GM19238 (cell line): ENCODE measurements at regions not wholly inside any gene's neighbourhood (a gene's known extent, or its start where the extent isn't known, plus 50 kb on each side); places are given as distances from the start of the nearest gene placed in this dataset.
"Not testable (repeated sequence)": the region's sequence is repeated elsewhere in the genome, so short reads cannot be mapped to it uniquely, and the experiment has no call there.

Experiments
- DNase-seq: peaks from one replicate; pipeline ENCODE4 v3.0.0; 2011; ENCODE audit warnings: low spot score; ENCODE audit not compliant: insufficient read length

DNA sequence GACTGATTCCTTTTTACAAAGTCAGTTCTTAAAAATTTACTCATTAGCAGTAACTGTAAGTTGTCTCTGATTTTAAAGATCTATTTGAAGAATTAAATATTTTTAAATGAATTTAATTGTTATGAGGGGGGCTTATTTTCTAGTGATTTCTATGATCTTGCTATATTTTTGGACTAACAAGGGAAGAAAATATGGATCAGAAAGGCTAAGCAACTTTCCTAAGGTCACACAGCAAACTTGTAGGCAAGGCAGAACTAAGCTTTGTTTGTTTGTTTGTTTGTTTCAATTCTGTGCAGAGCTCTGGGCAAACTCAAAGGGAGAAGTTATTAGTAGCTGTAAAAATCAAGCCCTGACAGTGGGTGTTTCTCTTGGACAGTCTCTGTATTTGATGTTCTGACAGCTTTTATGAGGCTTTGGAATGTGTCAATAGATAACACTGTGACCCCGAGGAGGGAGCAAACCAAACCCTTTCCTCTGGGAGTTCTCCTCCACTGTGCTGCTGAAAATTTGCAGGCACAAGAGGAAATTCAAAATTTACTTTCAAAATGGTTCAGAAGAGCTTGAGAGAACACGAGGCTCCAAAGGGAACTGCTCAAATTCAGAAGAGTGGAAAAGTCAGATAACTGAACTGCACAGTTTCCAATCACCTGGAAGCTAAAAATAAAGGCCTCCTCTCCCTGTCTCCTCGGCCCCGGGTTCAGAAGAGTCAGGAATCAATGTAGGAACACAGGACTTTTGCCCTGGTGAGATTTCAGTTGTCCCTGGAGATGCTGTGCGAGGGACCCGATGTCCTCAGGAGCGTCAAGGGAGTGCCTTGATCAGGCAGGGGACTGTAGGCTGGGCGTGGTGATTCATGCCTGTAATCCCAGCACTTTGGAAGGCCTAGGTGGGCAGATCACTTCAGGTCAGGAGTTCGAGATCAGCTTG is 325.7 kb downstream of the GATA3 start:
- no peak for DNase-seq

DNA sequence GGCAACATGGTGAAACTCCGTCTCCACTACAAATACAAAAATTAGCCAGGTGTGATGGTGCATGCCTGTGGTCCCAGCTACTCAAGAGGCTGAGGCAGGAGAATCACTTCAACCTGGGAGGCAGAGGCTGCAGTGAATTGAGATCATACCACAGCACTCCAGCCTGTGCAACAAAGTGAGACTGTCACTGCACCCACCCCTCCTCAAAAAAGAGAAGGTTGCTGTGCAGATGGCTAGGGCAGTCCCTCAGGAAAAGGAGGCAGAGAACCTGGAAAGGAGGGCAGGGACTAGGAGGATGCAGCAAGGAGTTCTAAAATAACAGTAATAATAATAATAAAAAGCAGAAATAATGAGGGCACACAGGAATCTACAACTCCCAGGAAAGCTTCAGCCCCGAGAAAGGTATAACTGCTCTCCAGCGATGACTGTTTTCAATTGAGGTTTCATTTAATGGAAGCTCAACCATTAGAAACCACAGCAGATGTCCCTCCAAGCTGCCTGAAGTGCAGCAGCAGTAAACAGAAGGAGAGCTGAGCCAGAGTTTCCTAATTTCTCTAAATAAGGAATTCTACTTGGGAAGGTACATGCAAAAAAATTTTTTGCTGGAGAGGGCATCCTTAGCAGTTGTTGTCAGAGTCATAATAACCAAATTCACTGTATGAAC is 326.5 kb downstream of the GATA3 start:
- no peak for DNase-seq

GRCh38 chr10:8386781-8387180 is 332.3 kb downstream of the GATA3 start:
- DNase-seq = no peak

DNA sequence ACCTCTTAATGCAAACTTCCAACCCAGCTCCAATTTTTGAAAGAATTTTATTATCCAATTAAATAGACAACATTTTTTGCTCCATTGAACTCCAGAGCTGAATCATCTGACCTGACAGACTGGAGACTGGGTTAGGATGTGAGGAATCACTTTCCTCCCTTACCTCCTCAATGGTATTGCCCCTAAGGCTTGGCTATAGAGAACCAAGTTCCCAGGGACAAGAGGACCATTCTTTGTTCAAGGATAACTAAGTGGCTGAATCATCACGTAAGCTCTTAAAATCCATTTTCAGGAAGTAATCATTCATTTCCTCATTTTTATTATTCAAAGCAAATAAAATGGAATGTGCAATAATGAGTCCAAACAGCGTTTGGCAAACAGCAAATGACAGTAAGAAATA is 335.1 kb downstream of the GATA3 start:
- DNase-seq = no peak

DNA sequence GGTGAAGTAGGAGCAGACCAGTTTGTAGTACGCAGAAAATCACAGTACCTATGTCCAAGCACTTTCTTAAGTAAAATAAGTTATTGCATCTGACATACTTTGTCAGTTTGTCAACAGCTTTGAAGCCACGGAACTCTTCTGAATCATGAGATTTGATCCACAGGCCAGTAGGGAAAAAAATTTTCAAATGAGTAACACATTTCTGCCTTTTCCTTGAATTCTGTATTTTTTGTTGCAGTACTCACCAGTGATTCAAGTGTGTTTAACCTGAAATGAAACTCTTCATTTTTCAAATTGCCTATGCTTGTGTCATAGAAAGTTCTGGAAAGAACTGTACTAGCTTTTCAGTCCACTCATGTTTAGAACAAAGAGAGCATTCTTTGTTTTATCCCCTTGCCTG is 337.7 kb downstream of the GATA3 start:
- DNase-seq = no peak

DNA sequence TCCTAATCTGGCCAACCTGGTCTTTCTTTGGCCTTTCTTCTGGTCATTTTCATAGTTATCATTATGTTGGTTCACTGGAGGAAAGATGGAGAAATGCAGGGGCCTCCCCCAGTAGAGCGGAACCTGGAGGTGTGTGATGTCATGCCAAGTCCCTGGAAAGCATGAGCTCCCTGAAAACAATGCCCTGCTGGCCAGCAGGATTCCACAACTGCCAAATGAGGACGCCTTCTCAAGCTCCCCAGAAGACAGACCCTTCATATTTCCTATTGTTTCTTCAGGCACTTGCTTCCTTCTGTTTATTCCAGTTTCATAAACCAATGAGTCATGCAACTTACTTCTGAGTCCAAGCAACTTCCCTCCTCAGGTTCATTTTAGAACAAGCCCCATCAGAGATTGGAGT is 339.0 kb downstream of the GATA3 start:
- no peak for DNase-seq

DNA sequence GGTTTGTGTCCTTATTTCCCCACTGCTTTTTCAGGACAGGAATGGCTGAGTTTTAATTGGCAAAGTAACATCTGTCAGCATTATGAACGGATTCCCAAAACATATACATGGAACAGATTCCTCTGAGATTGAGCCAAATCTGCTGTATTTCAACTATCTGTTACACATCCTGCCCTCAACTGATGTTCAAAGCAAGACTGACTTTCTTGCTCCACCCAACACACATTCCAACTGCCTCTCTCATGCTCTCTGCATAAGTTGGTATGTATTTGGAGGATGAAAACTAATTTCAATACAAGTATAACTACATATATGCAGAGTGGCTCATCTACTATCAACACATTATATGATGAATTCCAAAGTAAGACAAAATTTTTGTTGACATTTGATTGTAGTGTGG is 342.2 kb downstream of the GATA3 start:
- DNase-seq = no peak

GRCh38 chr10:8398771-8399170 is 344.3 kb downstream of the GATA3 start:
- DNase-seq = no peak

- DNase-seq = no peak
Measured at GRCh38 chr10:8400151-8400550, 345.7 kb downstream of the GATA3 start.

- no peak for DNase-seq
Measured at GRCh38 chr10:8400892-8401291, 346.4 kb downstream of the GATA3 start.

DNA sequence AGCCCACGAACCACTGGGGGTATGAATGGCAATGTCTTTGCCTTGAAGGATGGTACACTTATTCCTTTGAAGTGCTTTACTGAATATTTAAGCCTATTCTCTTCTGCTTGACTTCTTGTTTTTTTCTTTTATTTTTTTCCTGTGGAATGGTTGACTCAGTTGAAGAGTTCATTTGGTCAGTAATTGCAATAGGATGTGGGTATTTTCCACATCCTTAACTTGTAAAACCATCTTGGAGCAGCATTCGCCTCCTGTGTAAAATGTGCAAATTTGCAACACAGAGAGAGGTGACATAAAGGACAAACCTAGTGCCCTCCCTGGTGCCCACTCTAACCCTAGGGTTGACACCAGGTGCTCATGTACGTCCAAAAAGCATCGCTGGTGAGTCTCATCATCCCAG is 347.0 kb downstream of the GATA3 start:
- DNase-seq = no peak

- no peak for DNase-seq
Measured at GRCh38 chr10:8402576-8402975, 348.1 kb downstream of the GATA3 start.

DNA sequence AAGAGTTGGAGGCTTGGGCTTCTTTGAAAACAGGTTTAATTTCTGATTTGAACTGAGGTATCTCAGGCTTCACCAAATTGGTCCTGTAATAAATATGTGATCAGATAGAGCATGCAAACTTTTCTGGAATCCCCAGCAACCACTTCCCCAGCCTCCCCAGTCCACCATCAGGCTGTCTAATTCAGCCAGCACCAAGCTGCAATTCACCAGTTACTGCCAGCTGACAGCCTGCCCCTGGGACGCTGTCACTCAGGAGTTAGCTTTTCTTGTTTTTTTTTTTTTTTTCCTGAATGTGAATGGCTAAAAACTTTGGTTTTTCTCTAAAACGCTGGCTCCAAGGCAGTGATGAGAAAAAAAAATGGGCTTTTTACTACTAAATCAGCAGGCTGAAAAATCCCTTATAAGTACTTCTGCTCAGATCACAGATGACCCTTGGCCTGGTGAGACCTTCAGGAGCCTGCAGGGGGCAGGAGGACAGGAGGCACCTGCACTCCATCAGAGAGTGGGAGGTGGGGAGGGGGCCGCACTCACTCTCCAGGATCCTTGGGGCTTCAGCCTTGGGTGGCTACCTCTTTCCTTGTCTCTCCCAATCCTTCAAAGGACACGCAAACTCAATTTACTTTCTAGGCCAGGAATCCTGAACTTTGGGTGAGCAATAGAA is 349.4 kb downstream of the GATA3 start:
- DNase-seq = no peak

DNA sequence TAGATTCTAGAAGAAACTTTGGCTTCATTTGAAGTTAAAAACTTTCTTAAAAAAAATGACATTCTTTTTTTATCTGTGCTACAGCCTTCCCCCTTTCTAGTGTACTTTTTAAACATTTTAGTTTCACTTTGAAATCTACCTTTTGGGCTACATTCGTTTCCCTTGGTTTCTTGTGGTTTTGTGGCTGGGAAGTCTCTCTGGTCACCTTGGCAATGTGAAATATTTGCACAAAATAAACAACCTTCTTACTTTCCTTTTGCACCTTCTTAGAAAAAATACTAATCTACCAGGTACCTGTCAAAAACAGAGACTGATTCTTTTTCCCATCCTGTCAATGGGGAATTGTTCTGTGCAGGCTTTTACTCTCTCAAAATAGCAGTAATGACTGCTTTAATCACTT is 350.2 kb downstream of the GATA3 start:
- DNase-seq = no peak

- DNase-seq = no peak
Measured at GRCh38 chr10:8405596-8405995, 351.1 kb downstream of the GATA3 start.

DNA sequence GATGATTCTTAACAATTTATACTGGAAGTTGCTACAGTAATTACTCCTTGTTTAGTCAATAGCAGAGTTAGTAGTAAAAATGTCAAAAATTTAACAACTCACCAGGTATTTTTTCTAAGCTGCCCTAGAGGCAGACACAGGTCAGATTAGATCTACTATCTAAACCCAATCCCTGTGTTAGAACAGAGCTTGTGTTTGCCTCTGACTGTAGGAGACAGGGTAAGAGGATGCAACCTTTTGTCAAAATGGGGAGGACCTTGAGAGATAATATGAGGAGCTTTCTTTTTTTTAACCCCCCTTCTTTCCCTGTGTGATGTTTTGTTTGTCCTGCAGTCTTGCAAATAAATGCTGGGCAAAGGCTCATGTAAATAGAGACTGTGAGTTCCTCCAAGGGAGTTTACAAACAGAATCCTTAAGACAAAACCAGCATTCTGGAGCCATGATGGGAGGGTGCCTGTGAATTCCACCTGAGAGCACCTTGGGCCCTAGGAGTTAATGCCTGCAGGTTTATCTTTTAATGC is 353.1 kb downstream of the GATA3 start:
- DNase-seq = no peak

DNA sequence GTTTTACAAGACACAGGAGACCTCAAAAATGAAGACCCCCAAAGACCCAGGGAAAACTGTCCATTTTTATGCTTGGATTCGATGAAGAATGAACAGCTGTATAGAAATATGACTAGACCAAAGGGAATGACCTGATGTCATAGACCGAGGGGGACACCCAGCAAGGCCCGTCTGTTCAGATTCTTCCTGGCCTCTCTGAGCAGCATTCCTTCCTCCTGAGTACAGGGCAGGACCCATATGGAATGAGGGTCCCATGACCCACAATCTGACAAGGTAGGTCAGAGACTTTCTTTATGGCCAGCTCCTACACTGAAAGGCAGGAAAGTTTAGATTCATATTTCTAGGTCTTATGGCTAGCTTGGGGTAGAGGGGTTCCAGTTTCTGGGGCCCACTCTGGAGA is 356.0 kb downstream of the GATA3 start:
- no peak for DNase-seq

- DNase-seq = no peak
Measured at GRCh38 chr10:8412541-8412940, 358.1 kb downstream of the GATA3 start.

GRCh38 chr10:8415029-8415428 is 360.5 kb downstream of the GATA3 start:
- DNase-seq = not testable (repeated sequence)

- no peak for DNase-seq
Measured at GRCh38 chr10:8416192-8416701, 361.8 kb downstream of the GATA3 start.

DNA sequence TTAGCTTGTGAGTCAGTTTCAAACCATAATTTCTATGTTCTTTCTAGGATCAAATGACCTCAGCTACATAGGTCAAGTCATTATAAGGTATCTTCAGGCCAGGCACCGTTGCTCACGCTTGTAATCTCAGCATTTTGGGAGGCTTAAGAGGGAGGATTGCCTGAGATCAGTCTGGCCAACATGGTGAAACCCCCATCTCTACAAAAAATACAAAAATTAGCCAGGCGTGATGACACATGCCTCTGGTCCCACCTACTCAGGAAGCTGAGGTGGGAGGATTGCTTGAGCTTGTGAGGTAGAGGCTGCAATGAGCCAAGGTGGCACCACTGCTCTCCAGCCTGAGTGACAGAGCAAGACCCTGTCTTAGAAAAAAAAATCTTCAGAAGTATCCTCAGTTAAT is 362.3 kb downstream of the GATA3 start:
- no peak for DNase-seq

DNA sequence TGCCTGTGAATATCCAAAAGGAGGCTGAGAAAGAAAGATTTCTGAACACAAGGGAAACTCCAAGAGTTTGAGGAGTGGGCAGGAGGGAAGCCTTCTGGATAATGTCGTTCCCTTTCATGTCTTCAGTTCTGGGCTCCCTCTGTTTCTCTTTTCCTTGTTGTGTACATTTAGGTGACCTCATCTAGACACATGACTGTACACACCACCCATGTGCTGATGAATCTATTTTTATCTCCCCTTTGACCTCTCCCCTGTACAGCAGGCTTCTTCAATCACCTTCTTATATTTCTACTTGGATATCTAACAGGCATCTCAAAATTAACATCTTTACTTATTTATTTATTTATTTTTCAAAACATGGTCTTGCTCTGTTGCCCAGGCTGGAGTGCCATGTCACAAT is 363.1 kb downstream of the GATA3 start:
- no peak for DNase-seq
